ENCODE measurements at regions not wholly inside any gene's neighbourhood (a gene's known extent, or its start where the extent isn't known, plus 50 kb on each side); places are given as distances from the start of the nearest gene placed in this dataset.

DNA sequence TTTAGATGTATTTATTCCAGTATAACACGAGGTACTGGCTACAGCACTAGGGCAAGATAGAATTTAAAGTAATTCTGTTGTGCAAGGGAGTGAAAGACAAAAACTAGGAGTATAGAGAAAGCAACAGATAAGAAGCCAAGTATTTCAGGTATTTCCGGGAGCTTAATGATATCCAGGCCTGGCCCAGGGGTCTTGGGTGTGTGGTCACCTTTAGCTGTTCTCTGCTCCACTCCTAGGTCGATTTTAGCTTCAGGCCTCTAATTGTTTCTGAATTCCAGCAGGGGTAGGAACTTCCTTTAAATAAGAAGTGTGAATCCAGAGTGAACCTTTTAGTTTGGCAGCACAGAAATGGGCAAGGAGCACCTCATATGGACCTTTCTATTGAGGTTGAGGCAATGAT lies 342.3 kb upstream of the MYT1L start:
- H3K4me1 ChIP-seq (ENCODE audit: control insufficient read depth in 2 of 2, insufficient read depth in 2 of 2, low read length in 2 of 2) = no peaks in the 10 kb centered on the region
- no peaks in the 10 kb centered on the region for H3K27me3 ChIP-seq (replicated peaks in 1 of 4; ENCODE audit: control extremely low read depth in 1 of 4, control insufficient read depth in 3 of 4, insufficient read depth in 4 of 4, low read length in 3 of 4)
- no peaks in the 10 kb centered on the region for H3K36me3 ChIP-seq (replicated peaks in 1 of 2; ENCODE audit: control extremely low read depth in 1 of 2, control insufficient read depth in 1 of 2, extremely low read depth in 1 of 2, insufficient read depth in 2 of 2, low read length in 1 of 2)
- H3K4me2 ChIP-seq (replicated peaks; ENCODE audit: low read depth, low read length, poor library complexity, severe bottlenecking) = no peak overlapping the region
- ChIA-PET POLR2A (no interaction called here), CTCF (no interaction called here)
- no peak for DNase-seq
- no peak overlapping the region for H3K4me3 ChIP-seq (ENCODE audit: control extremely low read depth in 1 of 5, extremely low read depth in 1 of 5, insufficient read depth in 1 of 5, low read depth in 2 of 5, low read length in 4 of 5)
- intact Hi-C loops (cut with micrococcal nuclease) = no loop called here
- H3K27ac ChIP-seq (ENCODE audit: low read length in 2 of 2) = no peak overlapping the region
- ATAC-seq (ENCODE audit: low read depth) = no peak
- Mint-ChIP-seq H3K4me3 (no peak overlapping the region), H3K9me3 (ENCODE audit: insufficient read depth) (no peaks in the 10 kb centered on the region), H3K27me3 (no peaks in the 10 kb centered on the region), H3K27ac (no peak overlapping the region), H3K4me1 (no peaks in the 10 kb centered on the region)
- H4K20me1 ChIP-seq (ENCODE audit: control insufficient read depth, insufficient read depth, low read length, poor library complexity, severe bottlenecking) = no peaks in the 10 kb centered on the region
- peaks cover 0 to 11% (median 0%) of the 10 kb centered on the region in 3 donors for H3K9me3 ChIP-seq (ENCODE audit: control extremely low read depth in 1 of 3, control insufficient read depth in 2 of 3, insufficient read depth in 1 of 3, low read length in 2 of 3)
- 78% methylated on average over 3 of the region's 3 CpGs for WGBS (ENCODE audit: insufficient coverage)
- H2AFZ ChIP-seq (ENCODE audit: insufficient read depth, low read depth, low read length, poor library complexity, severe bottlenecking) = no peak overlapping the region
- TF ChIP-seq, protein P1, sequence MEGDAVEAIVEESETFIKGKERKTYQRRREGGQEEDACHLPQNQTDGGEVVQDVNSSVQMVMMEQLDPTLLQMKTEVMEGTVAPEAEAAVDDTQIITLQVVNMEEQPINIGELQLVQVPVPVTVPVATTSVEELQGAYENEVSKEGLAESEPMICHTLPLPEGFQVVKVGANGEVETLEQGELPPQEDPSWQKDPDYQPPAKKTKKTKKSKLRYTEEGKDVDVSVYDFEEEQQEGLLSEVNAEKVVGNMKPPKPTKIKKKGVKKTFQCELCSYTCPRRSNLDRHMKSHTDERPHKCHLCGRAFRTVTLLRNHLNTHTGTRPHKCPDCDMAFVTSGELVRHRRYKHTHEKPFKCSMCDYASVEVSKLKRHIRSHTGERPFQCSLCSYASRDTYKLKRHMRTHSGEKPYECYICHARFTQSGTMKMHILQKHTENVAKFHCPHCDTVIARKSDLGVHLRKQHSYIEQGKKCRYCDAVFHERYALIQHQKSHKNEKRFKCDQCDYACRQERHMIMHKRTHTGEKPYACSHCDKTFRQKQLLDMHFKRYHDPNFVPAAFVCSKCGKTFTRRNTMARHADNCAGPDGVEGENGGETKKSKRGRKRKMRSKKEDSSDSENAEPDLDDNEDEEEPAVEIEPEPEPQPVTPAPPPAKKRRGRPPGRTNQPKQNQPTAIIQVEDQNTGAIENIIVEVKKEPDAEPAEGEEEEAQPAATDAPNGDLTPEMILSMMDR (IDR thresholded peaks at IDR 0.05) = no peak
- no peak for TF ChIP-seq EZH2 (IDR thresholded peaks at IDR 0.05; ENCODE audit: borderline replicate concordance, insufficient read depth, low read depth, low read length, poor library complexity, severe bottlenecking)
- no peaks in the 10 kb centered on the region for H3K79me2 ChIP-seq (ENCODE audit: control insufficient read depth, insufficient read depth, low read length)
- no peak overlapping the region for H3K9ac ChIP-seq (ENCODE audit: low read length)

DNA sequence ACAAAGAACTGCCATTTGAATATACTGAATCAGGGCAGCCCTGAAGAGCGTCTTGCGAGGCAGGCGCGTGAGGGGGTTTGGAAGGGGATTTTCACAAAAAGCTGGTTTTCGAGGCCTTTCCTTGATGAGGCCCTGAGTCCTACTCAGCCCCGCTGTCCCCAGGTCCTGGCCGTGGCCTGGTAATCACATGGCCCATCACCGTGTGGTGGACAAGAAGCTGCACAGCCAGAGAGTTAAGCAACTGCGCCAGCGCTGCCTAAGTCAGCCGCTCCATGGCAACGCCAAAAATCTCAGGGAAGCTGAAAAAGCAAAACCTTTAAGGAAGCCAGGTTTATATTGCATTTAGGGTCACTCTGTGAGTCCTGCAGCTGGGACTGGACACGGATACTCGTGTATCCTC lies 341.2 kb upstream of the MYT1L start:
- CTCF ChIA-PET = no interaction called here

More for the DNA sequence above, 341.2 kb upstream of the MYT1L start:
- intact Hi-C loops (cut with micrococcal nuclease) = no loop called here
- Histone ChIP-seq H3K4me1 (ENCODE audit: control insufficient read depth in 2 of 2, insufficient read depth in 2 of 2, low read length in 2 of 2) (no peaks in the 10 kb centered on the region), H3K27ac (ENCODE audit: low read length in 2 of 2) (no peak overlapping the region), H3K36me3 (replicated peaks in 1 of 2; ENCODE audit: control extremely low read depth in 1 of 2, control insufficient read depth in 1 of 2, extremely low read depth in 1 of 2, insufficient read depth in 2 of 2, low read length in 1 of 2) (no peaks in the 10 kb centered on the region), H3K27me3 (replicated peaks in 1 of 4; ENCODE audit: control extremely low read depth in 1 of 4, control insufficient read depth in 3 of 4, insufficient read depth in 4 of 4, low read length in 3 of 4) (no peaks in the 10 kb centered on the region), H3K4me3 (ENCODE audit: control extremely low read depth in 1 of 5, extremely low read depth in 1 of 5, insufficient read depth in 1 of 5, low read depth in 2 of 5, low read length in 4 of 5) (no peak overlapping the region), H3K9me3 (ENCODE audit: control extremely low read depth in 1 of 3, control insufficient read depth in 2 of 3, insufficient read depth in 1 of 3, low read length in 2 of 3) (peaks cover 0 to 11% (median 0%) of the 10 kb centered on the region in 3 donors), H4K20me1 (ENCODE audit: control insufficient read depth, insufficient read depth, low read length, poor library complexity, severe bottlenecking) (no peaks in the 10 kb centered on the region), H2AFZ (ENCODE audit: insufficient read depth, low read depth, low read length, poor library complexity, severe bottlenecking) (no peak overlapping the region), H3K4me2 (replicated peaks; ENCODE audit: low read depth, low read length, poor library complexity, severe bottlenecking) (no peak overlapping the region), H3K9ac (ENCODE audit: low read length) (no peak overlapping the region), H3K79me2 (ENCODE audit: control insufficient read depth, insufficient read depth, low read length) (no peaks in the 10 kb centered on the region)
- Mint-ChIP-seq H3K4me3 (no peak overlapping the region), H3K27ac (no peak overlapping the region), H3K27me3 (no peaks in the 10 kb centered on the region), H3K9me3 (ENCODE audit: insufficient read depth) (no peaks in the 10 kb centered on the region), H3K4me1 (no peaks in the 10 kb centered on the region)
- DNase-seq (no peak), ATAC-seq (ENCODE audit: low read depth) (no peak)
- TF ChIP-seq, protein P1 (IDR thresholded peaks at IDR 0.05) = no peak
- no peak for TF ChIP-seq EZH2 (IDR thresholded peaks at IDR 0.05; ENCODE audit: borderline replicate concordance, insufficient read depth, low read depth, low read length, poor library complexity, severe bottlenecking)
- POLR2A ChIA-PET = no interaction called here
- 91% methylated on average over 14 of the region's 14 CpGs for WGBS (ENCODE audit: insufficient coverage)
